Hematopoietic multipotent progenitor cell treated with erythropoietin and hydrocortisone succinate and interleukin-3 and kit ligand, for 17 days (in vitro differentiated cells): ENCODE measurements at regions not wholly inside any gene's neighbourhood (a gene's known extent, or its start where the extent isn't known, plus 50 kb on each side); places are given as distances from the start of the nearest gene placed in this dataset.
"Not testable (repeated sequence)": the region's sequence is repeated elsewhere in the genome, so short reads cannot be mapped to it uniquely, and the experiment has no call there.

Source experiments
- DNase-seq: peaks from one replicate; pipeline ENCODE4 v3.0.0-alpha.2; 2015; ENCODE audit warnings: low spot score

- DNase-seq: no peak
Measured at GRCh38 chr6:150683320-150683719, 83.6 kb downstream of the PLEKHG1 start.

- DNase-seq: no peak
Measured at GRCh38 chr6:150684161-150684560, 84.5 kb downstream of the PLEKHG1 start.

GRCh38 chr6:150684714-150685459 is 85.2 kb downstream of the PLEKHG1 start:
- DNase-seq: no peak

DNA sequence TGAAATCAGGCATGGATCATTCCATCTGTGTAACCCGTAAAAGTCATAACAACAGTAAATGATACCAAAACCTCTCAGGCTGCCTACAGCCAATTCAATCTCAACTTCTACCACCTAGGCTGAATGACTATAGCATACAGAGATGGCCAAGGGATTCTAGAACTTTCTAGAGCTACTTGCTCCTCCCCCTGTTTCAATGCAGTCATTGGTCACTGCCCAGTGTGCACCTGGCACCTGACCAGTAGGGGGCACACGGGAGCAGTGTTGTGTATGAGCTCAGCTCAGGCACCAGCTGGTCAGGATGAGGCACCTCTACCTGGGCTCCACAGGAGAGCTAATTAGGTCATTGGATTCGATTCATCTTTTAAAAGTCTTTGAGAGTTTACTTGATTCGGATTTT is 86.2 kb downstream of the PLEKHG1 start:
- DNase-seq: peak; percentile 58

GRCh38 chr6:150686566-150686965 is 86.9 kb downstream of the PLEKHG1 start:
- DNase-seq: no peak

- no peak for DNase-seq
Measured at GRCh38 chr6:150687508-150687907, 87.8 kb downstream of the PLEKHG1 start.

GRCh38 chr6:150689900-150690590 is 90.4 kb downstream of the PLEKHG1 start:
- no peak for DNase-seq

- DNase-seq: no peak
Measured at GRCh38 chr6:150690681-150691080, 91.0 kb downstream of the PLEKHG1 start.

DNA sequence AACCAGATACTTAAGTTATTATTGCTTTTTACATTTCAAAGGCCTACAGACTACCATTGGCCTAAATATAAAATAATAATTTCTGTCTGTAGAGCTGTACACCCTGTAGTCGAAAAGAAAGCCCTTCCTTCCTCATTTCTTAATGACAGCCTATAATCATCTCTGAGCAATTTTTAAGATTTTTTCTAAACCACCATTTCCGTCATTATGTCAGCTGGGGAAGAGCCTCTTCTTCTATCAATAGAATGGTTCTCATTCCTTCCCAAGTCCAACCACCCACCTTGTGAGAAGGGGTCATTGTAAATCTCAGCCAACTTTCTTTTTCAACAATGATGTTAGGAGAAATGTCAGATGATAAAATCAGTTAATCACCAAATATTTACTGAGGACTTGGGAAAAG is 91.8 kb downstream of the PLEKHG1 start:
- DNase-seq: no peak

GRCh38 chr6:150692604-150693003 is 92.9 kb downstream of the PLEKHG1 start:
- no peak for DNase-seq

DNA sequence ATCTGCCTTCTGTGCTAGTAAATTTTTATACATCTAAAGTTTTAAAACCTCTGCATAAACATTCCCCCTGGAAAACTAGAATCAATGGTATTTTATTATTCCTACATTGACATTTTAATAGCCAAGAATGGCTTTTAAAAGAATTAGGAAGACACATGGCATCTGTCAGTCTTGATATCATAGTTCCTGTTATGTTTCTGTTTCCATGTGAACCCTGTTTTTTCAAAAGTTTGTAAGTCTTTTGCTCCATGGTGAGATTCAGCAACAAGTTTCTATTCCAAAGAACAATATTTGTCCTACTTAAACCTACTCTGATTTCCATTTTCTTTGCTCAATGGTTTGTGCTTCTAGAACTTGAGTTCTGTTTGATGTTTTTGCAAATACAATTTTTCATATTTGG is 95.2 kb downstream of the PLEKHG1 start:
- DNase-seq: no peak

DNA sequence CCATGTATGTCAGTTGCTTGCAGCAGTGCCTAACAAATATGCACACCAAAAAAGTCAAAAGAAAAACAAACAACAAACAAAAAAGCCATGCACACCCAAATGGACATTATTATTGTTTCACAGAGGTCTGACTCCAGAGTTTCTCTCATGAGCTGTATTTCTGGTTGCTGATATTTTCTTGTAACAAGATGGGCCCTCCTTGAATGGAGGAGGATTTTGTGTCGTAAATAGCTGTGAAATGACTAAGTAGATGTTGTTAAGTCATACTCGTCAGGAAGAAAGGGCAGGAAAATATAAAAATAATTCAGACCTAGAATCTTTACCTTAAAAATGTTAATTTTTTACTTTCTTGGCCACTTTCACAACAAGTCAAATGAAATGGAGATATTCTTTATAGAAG is 96.0 kb downstream of the PLEKHG1 start:
- no peak for DNase-seq

GRCh38 chr6:150696190-150696589 is 96.5 kb downstream of the PLEKHG1 start:
- DNase-seq: no peak

DNA sequence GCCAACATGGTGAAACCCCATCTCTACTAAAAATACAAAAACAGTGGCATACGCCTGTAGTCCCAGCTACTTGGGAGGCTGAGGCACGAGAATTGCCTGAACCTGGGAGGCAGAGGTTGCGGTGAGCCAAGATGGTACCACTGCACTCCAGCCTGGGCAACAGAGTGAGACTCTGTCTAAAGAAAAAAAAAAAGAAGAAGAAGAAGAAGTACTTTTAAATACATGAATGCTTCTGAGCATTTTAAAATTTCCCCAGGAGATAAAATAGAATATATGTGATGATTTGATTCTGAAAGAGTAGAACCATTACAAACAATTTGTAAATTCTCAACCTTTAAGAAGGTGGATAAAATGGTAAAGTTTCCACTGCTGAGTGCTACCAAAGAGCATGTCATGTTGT is 97.2 kb downstream of the PLEKHG1 start:
- not testable (repeated sequence) for DNase-seq

DNA sequence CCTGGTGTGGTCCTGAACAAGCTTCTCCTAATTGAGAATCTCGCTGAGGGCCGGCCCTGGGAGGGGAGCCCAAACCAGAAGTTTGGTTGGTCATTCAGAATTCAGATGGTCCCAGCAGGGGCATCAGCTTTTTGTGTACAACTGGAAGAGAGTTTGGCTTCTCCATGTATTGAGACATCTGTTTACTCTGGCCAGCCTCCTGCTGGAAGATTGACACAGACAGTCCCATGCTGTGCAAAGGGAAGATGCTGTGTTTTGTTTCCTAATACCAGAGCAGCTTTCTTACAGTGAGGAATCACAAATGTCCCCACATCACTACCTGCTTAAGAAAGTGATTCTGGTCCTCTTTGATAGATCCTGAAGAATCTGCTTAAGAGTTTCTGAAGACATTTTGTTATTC is 97.8 kb downstream of the PLEKHG1 start:
- no peak for DNase-seq

- no peak for DNase-seq
Measured at GRCh38 chr6:150698391-150698790, 98.7 kb downstream of the PLEKHG1 start.

DNA sequence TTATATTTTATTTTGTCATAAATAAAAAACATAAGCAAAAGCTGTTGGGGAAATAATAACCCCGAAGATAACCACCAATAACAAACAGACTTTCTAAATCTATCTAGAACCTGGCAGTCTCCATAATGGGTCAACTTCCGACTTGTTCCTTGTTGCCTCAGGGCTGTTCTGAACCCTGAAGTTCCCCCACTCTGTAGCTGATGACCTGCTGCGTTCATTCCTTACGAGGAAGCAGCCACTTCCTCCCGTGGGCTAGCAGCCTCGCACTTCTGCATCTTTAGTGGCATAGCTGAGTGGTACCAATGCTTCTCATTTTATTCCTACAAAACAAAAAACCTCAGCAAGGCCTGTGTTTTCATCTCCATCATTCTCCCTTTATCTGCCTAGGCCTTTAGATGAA is 103.0 kb downstream of the PLEKHG1 start:
- DNase-seq: no peak

DNA sequence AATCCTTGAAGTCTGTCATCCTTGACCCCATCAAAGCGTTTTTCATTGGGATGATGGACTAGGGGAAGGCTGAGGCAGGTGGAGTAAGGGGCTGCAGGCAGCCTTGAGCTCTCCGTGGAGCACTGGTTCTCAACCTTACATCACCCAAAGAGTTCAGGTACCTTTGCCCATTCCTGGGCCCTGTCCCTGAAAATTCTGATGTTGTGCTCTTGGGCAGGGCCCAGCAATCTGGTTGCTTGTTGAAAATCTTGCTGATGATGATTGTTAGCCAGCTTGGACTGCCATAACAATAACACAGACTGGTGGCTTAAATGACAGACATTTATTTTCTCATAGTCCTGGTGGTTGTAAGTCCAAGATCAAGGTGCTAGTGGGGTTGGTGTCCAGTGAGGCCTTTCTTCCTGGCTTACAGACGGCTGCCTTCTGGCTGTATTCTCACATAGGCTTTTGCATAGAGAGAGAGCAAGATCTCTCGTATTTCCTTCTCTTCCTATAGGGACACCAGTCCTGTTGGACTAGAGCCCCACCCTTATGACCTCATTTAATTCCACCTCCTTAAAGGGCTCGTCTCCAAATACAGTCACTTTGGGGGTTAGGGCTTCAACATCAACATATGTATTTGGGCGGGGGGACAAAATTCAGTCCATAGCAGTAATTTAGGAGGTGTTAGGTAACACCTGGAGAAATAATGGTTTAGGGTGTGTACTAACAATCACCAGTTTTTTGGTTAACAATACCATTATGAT is 104.9 kb downstream of the PLEKHG1 start:
- DNase-seq: no peak

DNA sequence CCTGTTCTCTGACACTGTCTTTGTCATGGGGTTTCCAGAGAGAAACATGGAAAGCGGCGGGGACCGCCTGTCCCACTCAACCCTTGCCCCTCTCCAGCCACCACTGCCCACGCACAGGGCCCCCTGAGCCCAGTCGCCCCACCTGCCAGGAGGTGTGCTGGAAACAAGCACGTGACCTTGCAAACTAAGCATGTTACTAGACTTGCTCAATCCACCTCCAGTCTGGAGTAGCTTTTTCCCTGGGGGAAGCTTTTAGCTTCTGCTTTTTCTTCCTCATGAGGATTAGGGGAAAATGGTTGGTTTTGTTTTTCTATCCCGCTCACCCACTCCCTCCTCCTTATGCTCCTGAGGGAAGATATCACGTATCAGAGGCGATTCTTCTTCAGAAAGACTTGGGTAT is 105.7 kb downstream of the PLEKHG1 start:
- no peak for DNase-seq

DNA sequence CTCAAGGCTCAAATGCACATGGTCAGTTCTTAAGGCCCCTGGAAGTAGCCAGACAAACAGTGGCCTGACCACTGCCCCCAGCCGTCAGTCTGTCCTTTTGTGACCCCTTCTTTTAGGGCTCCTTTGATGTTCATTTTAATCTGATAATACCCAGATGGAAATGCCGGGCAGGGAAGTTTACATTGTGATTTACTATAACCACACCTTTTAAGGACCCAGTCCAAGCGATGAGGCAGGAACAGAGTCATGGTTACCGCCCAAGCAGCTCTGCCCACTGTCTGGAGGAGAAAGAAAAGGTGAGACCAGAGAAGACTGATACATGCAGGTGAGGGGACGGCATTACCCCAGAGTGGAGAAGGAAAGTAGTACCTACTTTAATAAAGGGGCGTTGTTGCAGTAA is 110.6 kb downstream of the PLEKHG1 start:
- DNase-seq: no peak

GRCh38 chr6:150711061-150711460 is 111.4 kb downstream of the PLEKHG1 start:
- DNase-seq: no peak

- no peak for DNase-seq
Measured at GRCh38 chr6:150711584-150712504, 112.2 kb downstream of the PLEKHG1 start.
